GM12801 (cell line): ENCODE measurements at regions not wholly inside any gene's neighbourhood (a gene's known extent, or its start where the extent isn't known, plus 50 kb on each side); places are given as distances from the start of the nearest gene placed in this dataset.

Experiments used
- TF ChIP-seq, protein P1 (sequence below): IDR thresholded peaks from one replicate; pipeline ENCODE4 v1.5.1; 2011; ENCODE audit warnings: control low read depth; ENCODE audit not compliant: insufficient read length; ENCODE audit errors: extremely low read depth

GRCh38 chr6:27748661-27749060 is 163.5 kb downstream of the OR2B2 start:
- TF ChIP-seq, protein P1, sequence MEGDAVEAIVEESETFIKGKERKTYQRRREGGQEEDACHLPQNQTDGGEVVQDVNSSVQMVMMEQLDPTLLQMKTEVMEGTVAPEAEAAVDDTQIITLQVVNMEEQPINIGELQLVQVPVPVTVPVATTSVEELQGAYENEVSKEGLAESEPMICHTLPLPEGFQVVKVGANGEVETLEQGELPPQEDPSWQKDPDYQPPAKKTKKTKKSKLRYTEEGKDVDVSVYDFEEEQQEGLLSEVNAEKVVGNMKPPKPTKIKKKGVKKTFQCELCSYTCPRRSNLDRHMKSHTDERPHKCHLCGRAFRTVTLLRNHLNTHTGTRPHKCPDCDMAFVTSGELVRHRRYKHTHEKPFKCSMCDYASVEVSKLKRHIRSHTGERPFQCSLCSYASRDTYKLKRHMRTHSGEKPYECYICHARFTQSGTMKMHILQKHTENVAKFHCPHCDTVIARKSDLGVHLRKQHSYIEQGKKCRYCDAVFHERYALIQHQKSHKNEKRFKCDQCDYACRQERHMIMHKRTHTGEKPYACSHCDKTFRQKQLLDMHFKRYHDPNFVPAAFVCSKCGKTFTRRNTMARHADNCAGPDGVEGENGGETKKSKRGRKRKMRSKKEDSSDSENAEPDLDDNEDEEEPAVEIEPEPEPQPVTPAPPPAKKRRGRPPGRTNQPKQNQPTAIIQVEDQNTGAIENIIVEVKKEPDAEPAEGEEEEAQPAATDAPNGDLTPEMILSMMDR: no peak

DNA sequence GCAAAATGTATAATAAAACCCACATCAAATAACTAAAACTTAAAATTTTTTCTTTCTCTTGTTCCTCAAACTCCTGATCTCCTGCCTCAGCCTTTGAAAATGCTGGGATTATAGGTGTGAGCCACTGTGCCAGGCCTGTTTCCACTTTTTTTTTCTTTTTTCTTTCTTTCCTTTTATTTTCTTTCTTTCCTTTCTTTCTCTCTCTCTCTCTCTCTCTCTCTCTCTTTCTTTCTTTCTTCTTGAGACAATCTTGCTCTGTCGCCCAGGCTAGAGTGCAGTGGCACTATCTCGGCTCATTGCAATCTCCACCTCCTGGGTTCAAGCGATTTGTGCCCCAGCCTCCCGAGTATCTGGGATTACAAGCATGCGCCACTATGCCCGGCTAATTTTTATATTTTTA is 164.6 kb downstream of the OR2B2 start:
- TF ChIP-seq, protein P1: no peak

- TF ChIP-seq, protein P1: no peak
These were observed 168.4 kb downstream of the OR2B2 start for GRCh38 chr6:27743787-27744186.

DNA sequence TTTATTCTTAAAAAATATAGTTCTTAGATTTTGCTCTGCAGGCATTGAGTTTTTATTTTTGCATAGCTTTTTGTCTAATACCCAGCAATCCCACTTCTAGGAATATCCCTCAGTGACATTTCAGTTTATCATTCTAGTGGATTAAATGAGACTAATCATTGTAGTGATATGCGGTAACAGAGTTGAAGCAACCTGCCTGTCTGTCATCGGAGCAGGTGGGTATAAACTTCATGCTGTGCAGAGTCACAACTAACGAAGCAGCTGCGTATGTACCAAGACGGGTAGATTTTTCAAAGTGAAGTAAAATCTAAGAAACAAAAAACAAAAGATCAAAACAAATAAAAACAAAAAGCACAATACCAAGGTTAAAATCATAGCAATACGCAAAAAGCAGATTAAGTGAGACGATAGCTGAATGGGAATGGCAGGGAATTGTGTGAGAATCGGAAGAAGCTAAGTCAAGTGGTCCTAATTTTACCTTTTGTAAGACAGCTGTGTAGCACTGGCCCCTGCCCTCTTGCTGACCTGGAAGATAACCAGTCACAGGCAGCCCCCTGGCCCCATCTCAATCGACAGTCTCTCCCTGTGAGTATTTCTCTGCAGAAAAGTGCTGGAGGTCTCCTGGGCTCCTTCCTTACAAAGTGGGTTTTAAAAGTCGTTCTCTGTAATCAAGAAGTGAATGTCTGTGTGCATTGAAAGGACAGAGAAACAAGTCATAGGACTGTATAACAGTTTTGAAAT is 169.2 kb downstream of the OR2B2 start:
- TF ChIP-seq, protein P1: no peak

DNA sequence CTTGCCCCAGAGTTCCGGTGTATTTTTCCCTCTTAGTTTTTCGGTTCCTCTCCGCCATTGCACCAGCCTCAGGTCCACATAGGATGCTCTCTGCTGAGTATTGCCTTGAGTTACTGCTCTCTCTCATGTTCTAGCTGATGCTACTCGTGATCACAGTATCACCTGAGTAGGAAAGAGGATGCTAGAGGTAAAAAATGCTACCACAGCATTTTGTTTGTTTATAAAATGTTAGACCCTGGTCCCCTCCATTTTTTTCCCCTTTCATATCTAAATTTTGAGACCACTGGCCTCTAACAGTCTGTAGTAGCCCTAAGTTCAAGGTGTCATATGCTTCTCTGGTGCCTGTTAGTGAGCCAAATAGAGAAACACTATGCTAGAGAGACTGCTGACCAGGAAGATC is 175.5 kb downstream of the OR2B2 start:
- TF ChIP-seq, protein P1: no peak

GRCh38 chr6:27728442-27728841 is 183.8 kb downstream of the OR2B2 start:
- TF ChIP-seq, protein P1: no peak

DNA sequence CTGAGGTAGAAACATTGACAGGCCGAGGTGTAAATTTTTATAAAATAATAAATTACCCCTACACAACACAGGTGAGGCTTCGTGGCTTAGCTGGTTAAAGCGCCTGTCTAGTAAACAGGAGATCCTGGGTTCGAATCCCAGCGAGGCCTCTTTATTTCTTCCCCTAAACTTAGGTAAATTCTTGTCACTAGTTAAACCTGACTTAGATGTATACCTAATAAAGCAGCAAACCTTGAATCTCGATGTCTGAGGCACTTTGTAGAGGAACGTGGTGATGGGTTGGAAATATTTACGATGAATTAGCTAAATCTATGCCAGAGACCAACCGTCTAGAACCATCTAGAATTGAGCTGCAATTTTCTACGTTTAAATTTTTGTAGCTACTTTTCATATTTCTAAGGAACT is 185.6 kb downstream of the OR2B2 start:
- TF ChIP-seq, protein P1: no peak
